NB4 (cell line): ENCODE measurements at regions not wholly inside any gene's neighbourhood (a gene's known extent, or its start where the extent isn't known, plus 50 kb on each side); places are given as distances from the start of the nearest gene placed in this dataset.
"Not testable (repeated sequence)": the region's sequence is repeated elsewhere in the genome, so short reads cannot be mapped to it uniquely, and the experiment has no call there.

ENCODE experiments used
- CTCF ChIP-seq: IDR thresholded peaks from one replicate; pipeline ENCODE4 v1.5.1; 2012; ENCODE audit warnings: low read depth, low read length
- MAX ChIP-seq: IDR thresholded peaks from 2 replicates; pipeline ENCODE4 v1.6.1; 2011; ENCODE audit warnings: low read depth, low read length
- MYC ChIP-seq: IDR thresholded peaks from 2 replicates; pipeline ENCODE4 v1.6.1; 2011; ENCODE audit warnings: low read depth, low read length
- POLR2A ChIP-seq: IDR thresholded peaks from 2 replicates; pipeline ENCODE4 v1.6.1; 2011; ENCODE audit warnings: mild to moderate bottlenecking; ENCODE audit not compliant: insufficient read length; ENCODE audit errors: extremely low read depth

GRCh38 chr15:31624115-31624514 is 297.5 kb downstream of the KLF13 start:
- not testable (repeated sequence) for TF ChIP-seq CTCF, POLR2A, MAX, MYC
